SK-N-SH (cell line): ENCODE measurements at regions not wholly inside any gene's neighbourhood (a gene's known extent, or its start where the extent isn't known, plus 50 kb on each side); places are given as distances from the start of the nearest gene placed in this dataset.

ENCODE experiments used
- CHD2 ChIP-seq: fragments of 150-350 bp; IDR thresholded peaks from 2 replicates; pipeline ENCODE4 v1.6.1; 2018; ENCODE audit warnings: low read length; ENCODE audit not compliant: partially characterized antibody
- CTCF ChIP-seq: fragments of 200-600 bp; sonication (generic); IDR thresholded peaks from 2 replicates; pipeline ENCODE4 v1.6.1; 2017; ENCODE audit warnings: antibody characterized with exemption, mild to moderate bottlenecking, moderate library complexity
- FOXM1 ChIP-seq: IDR thresholded peaks from 2 replicates; pipeline ENCODE4 v1.4.0; 2012; ENCODE audit warnings: low read depth, mild to moderate bottlenecking
- PBX3 ChIP-seq: IDR thresholded peaks from 2 replicates; pipeline ENCODE4; 2012
- REST ChIP-seq: IDR thresholded peaks from 2 replicates; pipeline ENCODE4 v1.6.1; 2012; ENCODE audit warnings: mild to moderate bottlenecking, low read depth, low read length, moderate library complexity
- RXRA ChIP-seq: IDR thresholded peaks from 2 replicates; pipeline ENCODE4 v1.4.0; 2012; ENCODE audit warnings: low read depth, mild to moderate bottlenecking, borderline replicate concordance
- SMC3 ChIP-seq: IDR thresholded peaks from 2 replicates; pipeline ENCODE4 v1.6.1; 2012; ENCODE audit warnings: low read depth, low read length, improper control_type of control experiment
- YY1 ChIP-seq: IDR thresholded peaks from 2 replicates; pipeline ENCODE4 v1.4.0; 2012; ENCODE audit warnings: low read depth, mild to moderate bottlenecking

- no peak for TF ChIP-seq REST
- no peak for TF ChIP-seq FOXM1
- no peak for TF ChIP-seq CTCF
- no peak for TF ChIP-seq PBX3
- TF ChIP-seq RXRA: no peak
- TF ChIP-seq CHD2: no peak
- no peak for TF ChIP-seq SMC3
- no peak for TF ChIP-seq YY1
Measured at GRCh38 chr4:114398410-114398809, 200.2 kb upstream of the UGT8 start.
